ENCODE measurements at regions not wholly inside any gene's neighbourhood (a gene's known extent, or its start where the extent isn't known, plus 50 kb on each side); places are given as distances from the start of the nearest gene placed in this dataset.

- no peak for DNase-seq
Observed at GRCh38 chr1:228923973-228924686, 188.9 kb downstream of the RHOU start.

- DNase-seq, result no peak
Observed at GRCh38 chr1:228925691-228926090, 190.4 kb downstream of the RHOU start.

GRCh38 chr1:228927421-228927820, 192.1 kb downstream of the RHOU start:
- DNase-seq, result no peak

GRCh38 chr1:228927946-228928898, 192.9 kb downstream of the RHOU start:
- no peak for DNase-seq

- no peak for DNase-seq
Observed at GRCh38 chr1:228929476-228930027, 194.3 kb downstream of the RHOU start.

GRCh38 chr1:228930479-228930957, 195.2 kb downstream of the RHOU start:
- DNase-seq, result no peak

GRCh38 chr1:228933753-228934152, 198.5 kb downstream of the RHOU start:
- no peak for DNase-seq

GRCh38 chr1:228935198-228935663, 200.0 kb downstream of the RHOU start:
- no peak for DNase-seq

- DNase-seq, result no peak
Observed at GRCh38 chr1:228935855-228936727, 200.8 kb downstream of the RHOU start.

- no peak for DNase-seq
Observed at GRCh38 chr1:228936881-228937280, 201.6 kb downstream of the RHOU start.

- DNase-seq, result no peak
Observed at GRCh38 chr1:228937351-228937750, 202.1 kb downstream of the RHOU start.

GRCh38 chr1:228937851-228938536, 202.7 kb downstream of the RHOU start:
- no peak for DNase-seq

- DNase-seq, result no peak
Observed at GRCh38 chr1:228938537-228938901, 203.2 kb downstream of the RHOU start.

- no peak for DNase-seq
Observed at GRCh38 chr1:228939001-228939691, 203.9 kb downstream of the RHOU start.

- DNase-seq, result no peak
Observed at GRCh38 chr1:228939881-228940392, 204.7 kb downstream of the RHOU start.

- no peak for DNase-seq
Observed at GRCh38 chr1:228940526-228940925, 205.2 kb downstream of the RHOU start.

GRCh38 chr1:228940926-228941325, 205.6 kb downstream of the RHOU start:
- DNase-seq, result no peak

- no peak for DNase-seq
Observed at GRCh38 chr1:228941666-228942065, 206.4 kb downstream of the RHOU start.

- no peak for DNase-seq
Observed at GRCh38 chr1:228943436-228943835, 208.2 kb downstream of the RHOU start.

GRCh38 chr1:228944296-228944695, 209.0 kb downstream of the RHOU start:
- DNase-seq, result no peak

GRCh38 chr1:228944935-228945371, 209.7 kb downstream of the RHOU start:
- DNase-seq, result no peak
